22Rv1 (cell line): ENCODE measurements at regions not wholly inside any gene's neighbourhood (a gene's known extent, or its start where the extent isn't known, plus 50 kb on each side); places are given as distances from the start of the nearest gene placed in this dataset.

Experiments used
- ZFX ChIP-seq: fragments of 450-650 bp; IDR thresholded peaks from 2 replicates; pipeline ENCODE4 v1.6.1; 2017; ENCODE audit warnings: antibody characterized with exemption, borderline replicate concordance
- TF ChIP-seq, protein P1 (sequence below): fragments of 450-650 bp; IDR thresholded peaks from 2 replicates; pipeline ENCODE4 v1.5.1; 2017; ENCODE audit warnings: mild to moderate bottlenecking

GRCh38 chr2:146414456-146414855, 1430.4 kb upstream of the ACVR2A start:
- TF ChIP-seq, protein P1, sequence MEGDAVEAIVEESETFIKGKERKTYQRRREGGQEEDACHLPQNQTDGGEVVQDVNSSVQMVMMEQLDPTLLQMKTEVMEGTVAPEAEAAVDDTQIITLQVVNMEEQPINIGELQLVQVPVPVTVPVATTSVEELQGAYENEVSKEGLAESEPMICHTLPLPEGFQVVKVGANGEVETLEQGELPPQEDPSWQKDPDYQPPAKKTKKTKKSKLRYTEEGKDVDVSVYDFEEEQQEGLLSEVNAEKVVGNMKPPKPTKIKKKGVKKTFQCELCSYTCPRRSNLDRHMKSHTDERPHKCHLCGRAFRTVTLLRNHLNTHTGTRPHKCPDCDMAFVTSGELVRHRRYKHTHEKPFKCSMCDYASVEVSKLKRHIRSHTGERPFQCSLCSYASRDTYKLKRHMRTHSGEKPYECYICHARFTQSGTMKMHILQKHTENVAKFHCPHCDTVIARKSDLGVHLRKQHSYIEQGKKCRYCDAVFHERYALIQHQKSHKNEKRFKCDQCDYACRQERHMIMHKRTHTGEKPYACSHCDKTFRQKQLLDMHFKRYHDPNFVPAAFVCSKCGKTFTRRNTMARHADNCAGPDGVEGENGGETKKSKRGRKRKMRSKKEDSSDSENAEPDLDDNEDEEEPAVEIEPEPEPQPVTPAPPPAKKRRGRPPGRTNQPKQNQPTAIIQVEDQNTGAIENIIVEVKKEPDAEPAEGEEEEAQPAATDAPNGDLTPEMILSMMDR: no peak
- TF ChIP-seq ZFX: no peak
